Gastrocnemius medialis (tissue), 4 donors: ENCODE measurements at regions not wholly inside any gene's neighbourhood (a gene's known extent, or its start where the extent isn't known, plus 50 kb on each side); places are given as distances from the start of the nearest gene placed in this dataset.

Experiments
- ATAC-seq, 2 donors: fragments of 150-250 bp; one replicate each; pipeline ENCODE4 v1.9.1; 2016
- DNase-seq, 2 donors: peaks; one replicate each; pipeline ENCODE4 v3.0.0-alpha.2; 2019
- H3K27ac ChIP-seq, 4 donors: fragments of 200-600 bp; sonication (generic); 1 replicate in 1 of 4; 2 replicates in 3 of 4; pipeline ENCODE4 v1.5.1; 2016 to 2018; ENCODE audit warnings: mild to moderate bottlenecking in 2 of 4, moderate library complexity in 1 of 4
- H3K27me3 ChIP-seq, 3 donors: fragments of 200-600 bp; sonication (generic) in 2 of 3; 1 replicate in 1 of 3; 2 replicates in 2 of 3; pipeline versions ENCODE4 v1.5.1 to v1.6.0; 2016 to 2019; ENCODE audit warnings: mild to moderate bottlenecking in 1 of 3, moderate library complexity in 1 of 3
- H3K36me3 ChIP-seq, 2 donors: fragments of 200-600 bp; sonication (generic) in 1 of 2; one replicate each; pipeline ENCODE4 v1.5.1; 2017 to 2018
- H3K4me1 ChIP-seq, 2 donors: fragments of 200-600 bp; sonication (generic) in 1 of 2; one replicate each; pipeline ENCODE4 v1.5.1; 2016 to 2017; ENCODE audit warnings: mild to moderate bottlenecking in 2 of 2
- H3K4me3 ChIP-seq, 4 donors: fragments of 200-600 bp; sonication (generic) in 3 of 4; 1 replicate in 1 of 4; 2 replicates in 3 of 4; pipeline ENCODE4 v1.5.1; 2016 to 2019; ENCODE audit warnings: mild to moderate bottlenecking in 2 of 4
- H3K9me3 ChIP-seq, 3 donors: fragments of 200-600 bp; sonication (generic) in 2 of 3; 1 replicate in 1 of 3; 2 replicates in 2 of 3; pipeline ENCODE4 v1.5.1; 2016 to 2019
- CTCF ChIP-seq, 5 experiments: fragments of 450-650 bp in 3 of 5; fragments of 200-600 bp in 2 of 5; sonication (generic) in 2 of 5; IDR thresholded peaks in 4 of 5; conservative IDR thresholded peaks in 1 of 5; 1 replicate in 4 of 5; 2 replicates in 1 of 5; pipeline ENCODE4 v1.5.1; 2016 to 2019; ENCODE audit warnings: antibody characterized with exemption in 5 of 5, mild to moderate bottlenecking in 3 of 5, moderate library complexity in 3 of 5
- POLR2A ChIP-seq, 2 donors: fragments of 450-650 bp; IDR thresholded peaks; one replicate each; pipeline ENCODE4 v1.6.1; 2017; ENCODE audit warnings: antibody characterized with exemption in 2 of 2, mild to moderate bottlenecking in 2 of 2, moderate library complexity in 2 of 2
- in situ Hi-C, 4 donors: fragments of 200-750 bp; cut with MboI; loops; one replicate each; pipeline versions ENCODE4 v1.15.0 to v1.8.0; 2017; ENCODE audit warnings: low sequenced_read_pairs in 4 of 4
- intact Hi-C: fragments of 100-400 bp; cut with DNase I; formaldehyde crosslinking; loops from one replicate; pipeline ENCODE4 v1.15.1; 2023; ENCODE audit warnings: low total_unique reads

- DNase-seq (no peak), ATAC-seq (no peak)
- Histone ChIP-seq H3K36me3 (no peaks in the 10 kb centered on the region), H3K4me1 (no peaks in the 10 kb centered on the region), H3K9me3 (no peaks in the 10 kb centered on the region), H3K4me3 (no peak overlapping the region), H3K27me3 (peaks cover 0 to 2% (median 0%) of the 10 kb centered on the region in 3 donors), H3K27ac (no peak overlapping the region)
- in situ Hi-C loops = no loop called here
- intact Hi-C loops = no loop called here
- no peak for TF ChIP-seq POLR2A (IDR thresholded peaks at IDR 0.05)
Measured at GRCh38 chr11:32032478-32032877, 58.4 kb upstream of the RCN1 start.

GRCh38 chr11:32032052-32032451 lies 58.8 kb upstream of the RCN1 start:
- peaks cover 0 to 2% (median 0%) of the 10 kb centered on the region in 3 donors for H3K27me3 ChIP-seq
- H3K4me1 ChIP-seq = no peaks in the 10 kb centered on the region
- no peaks in the 10 kb centered on the region for H3K36me3 ChIP-seq
- in situ Hi-C loops = no loop called here
- H3K4me3 ChIP-seq = no peak overlapping the region
- no peak for TF ChIP-seq POLR2A (IDR thresholded peaks at IDR 0.05)
- TF ChIP-seq CTCF (IDR thresholded peaks at IDR 0.05 in 4 of 5, conservative IDR thresholded peaks at IDR 0.05 in 1 of 5) = no peak
- ATAC-seq = no peak
- H3K9me3 ChIP-seq = no peaks in the 10 kb centered on the region
- no peak overlapping the region for H3K27ac ChIP-seq
- intact Hi-C loops = no loop called here
- DNase-seq = no peak

GRCh38 chr11:32030875-32031503 lies 59.9 kb upstream of the RCN1 start:
- in situ Hi-C loops (no loop called here), intact Hi-C loops (no loop called here)
- no peaks in the 10 kb centered on the region for H3K36me3 ChIP-seq
- H3K4me3 ChIP-seq = no peak overlapping the region
- peaks cover 0 to 2% (median 0%) of the 10 kb centered on the region in 3 donors for H3K27me3 ChIP-seq
- no peaks in the 10 kb centered on the region for H3K4me1 ChIP-seq
- TF ChIP-seq POLR2A (IDR thresholded peaks at IDR 0.05) = no peak
- H3K9me3 ChIP-seq = no peaks in the 10 kb centered on the region
- ATAC-seq = no peak
- DNase-seq = no peak
- H3K27ac ChIP-seq = no peak overlapping the region

GRCh38 chr11:32029721-32030120 lies 61.2 kb upstream of the RCN1 start:
- no peaks in the 10 kb centered on the region for H3K9me3 ChIP-seq
- in situ Hi-C loops = no loop called here

GRCh38 chr11:32028201-32028600 lies 62.7 kb upstream of the RCN1 start:
- Histone ChIP-seq H3K4me3 (no peak overlapping the region), H3K27me3 (peaks cover 0 to 2% (median 0%) of the 10 kb centered on the region in 3 donors), H3K9me3 (no peaks in the 10 kb centered on the region), H3K27ac (no peak overlapping the region), H3K36me3 (no peaks in the 10 kb centered on the region), H3K4me1 (no peaks in the 10 kb centered on the region)
- intact Hi-C loops (no loop called here), in situ Hi-C loops (no loop called here)
- TF ChIP-seq CTCF (IDR thresholded peaks at IDR 0.05 in 4 of 5, conservative IDR thresholded peaks at IDR 0.05 in 1 of 5) (no peak), POLR2A (IDR thresholded peaks at IDR 0.05) (no peak)
- ATAC-seq = no peak
- no peak for DNase-seq

More at GRCh38 chr11:32029721-32030120, 61.2 kb upstream of the RCN1 start:
- DNase-seq (no peak), ATAC-seq (no peak)
- Histone ChIP-seq H3K4me3 (no peak overlapping the region), H3K4me1 (no peaks in the 10 kb centered on the region), H3K27me3 (peaks cover 0 to 2% (median 0%) of the 10 kb centered on the region in 3 donors), H3K36me3 (no peaks in the 10 kb centered on the region), H3K27ac (no peak overlapping the region)
- TF ChIP-seq POLR2A (IDR thresholded peaks at IDR 0.05) (no peak), CTCF (IDR thresholded peaks at IDR 0.05 in 4 of 5, conservative IDR thresholded peaks at IDR 0.05 in 1 of 5) (no peak)
- intact Hi-C loops = no loop called here

GRCh38 chr11:32026766-32027165 lies 64.1 kb upstream of the RCN1 start:
- in situ Hi-C loops = no loop called here
- no peak for TF ChIP-seq POLR2A (IDR thresholded peaks at IDR 0.05)
- TF ChIP-seq CTCF (IDR thresholded peaks at IDR 0.05 in 4 of 5, conservative IDR thresholded peaks at IDR 0.05 in 1 of 5) = no peak

More at GRCh38 chr11:32026766-32027165, 64.1 kb upstream of the RCN1 start:
- H3K27me3 ChIP-seq = peaks cover 0 to 2% (median 0%) of the 10 kb centered on the region in 3 donors
- ATAC-seq (no peak), DNase-seq (no peak)
- no peak overlapping the region for H3K4me3 ChIP-seq
- H3K4me1 ChIP-seq = no peaks in the 10 kb centered on the region
- H3K36me3 ChIP-seq = no peaks in the 10 kb centered on the region
- H3K9me3 ChIP-seq = no peaks in the 10 kb centered on the region
- H3K27ac ChIP-seq = no peak overlapping the region
- intact Hi-C loops = no loop called here
